ENCODE measurements at regions not wholly inside any gene's neighbourhood (a gene's known extent, or its start where the extent isn't known, plus 50 kb on each side); places are given as distances from the start of the nearest gene placed in this dataset.

DNA sequence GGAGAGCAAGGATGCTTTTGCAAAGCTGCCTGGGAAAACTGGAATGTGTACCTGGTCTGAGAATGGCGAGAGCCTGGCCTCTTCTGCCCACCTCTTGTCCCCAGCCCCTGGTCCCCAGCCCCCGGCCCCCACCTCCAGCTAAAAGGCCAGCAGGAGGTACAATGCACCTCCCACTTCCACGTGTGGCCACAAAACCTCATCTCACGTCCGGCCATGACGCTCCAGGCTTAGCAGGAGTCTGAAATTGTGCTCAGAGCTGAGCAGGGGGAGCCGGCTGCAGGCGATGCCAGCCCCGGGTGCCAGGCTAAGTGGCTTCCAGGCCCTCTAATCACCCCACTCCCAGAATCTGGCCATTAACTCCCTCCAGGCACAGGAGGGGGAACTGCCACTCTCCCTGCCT lies 83.1 kb upstream of the PRR20G start:
- no peak for DNase-seq

DNA sequence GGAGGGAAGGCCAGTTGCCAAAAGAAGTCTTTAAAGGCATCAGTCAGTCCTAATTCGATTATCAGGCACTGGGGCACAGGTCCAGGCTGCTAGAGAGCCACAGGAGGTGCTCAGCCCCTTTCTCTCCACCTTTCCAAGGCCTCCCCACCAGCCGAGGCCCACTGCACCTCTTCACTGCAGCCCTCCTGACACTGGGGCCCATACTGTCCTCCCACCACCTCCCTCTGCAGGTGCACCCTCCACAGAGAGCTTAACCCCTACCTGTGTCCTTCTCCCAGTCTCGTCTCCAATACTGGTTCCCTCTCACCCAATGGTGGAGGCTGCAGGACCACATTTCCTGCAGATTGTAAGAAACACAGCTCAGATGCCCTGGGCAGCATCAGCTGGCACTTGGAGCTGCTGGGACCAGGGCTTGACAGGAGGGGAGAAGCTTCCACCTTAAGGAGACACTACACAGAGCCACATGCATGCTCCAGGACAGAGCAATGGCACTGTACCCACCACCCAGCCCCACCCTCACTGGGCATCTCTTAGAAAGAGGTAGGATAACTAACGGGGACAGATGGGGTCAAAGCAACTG lies 81.6 kb upstream of the PRR20G start:
- DNase-seq: no peak

DNA sequence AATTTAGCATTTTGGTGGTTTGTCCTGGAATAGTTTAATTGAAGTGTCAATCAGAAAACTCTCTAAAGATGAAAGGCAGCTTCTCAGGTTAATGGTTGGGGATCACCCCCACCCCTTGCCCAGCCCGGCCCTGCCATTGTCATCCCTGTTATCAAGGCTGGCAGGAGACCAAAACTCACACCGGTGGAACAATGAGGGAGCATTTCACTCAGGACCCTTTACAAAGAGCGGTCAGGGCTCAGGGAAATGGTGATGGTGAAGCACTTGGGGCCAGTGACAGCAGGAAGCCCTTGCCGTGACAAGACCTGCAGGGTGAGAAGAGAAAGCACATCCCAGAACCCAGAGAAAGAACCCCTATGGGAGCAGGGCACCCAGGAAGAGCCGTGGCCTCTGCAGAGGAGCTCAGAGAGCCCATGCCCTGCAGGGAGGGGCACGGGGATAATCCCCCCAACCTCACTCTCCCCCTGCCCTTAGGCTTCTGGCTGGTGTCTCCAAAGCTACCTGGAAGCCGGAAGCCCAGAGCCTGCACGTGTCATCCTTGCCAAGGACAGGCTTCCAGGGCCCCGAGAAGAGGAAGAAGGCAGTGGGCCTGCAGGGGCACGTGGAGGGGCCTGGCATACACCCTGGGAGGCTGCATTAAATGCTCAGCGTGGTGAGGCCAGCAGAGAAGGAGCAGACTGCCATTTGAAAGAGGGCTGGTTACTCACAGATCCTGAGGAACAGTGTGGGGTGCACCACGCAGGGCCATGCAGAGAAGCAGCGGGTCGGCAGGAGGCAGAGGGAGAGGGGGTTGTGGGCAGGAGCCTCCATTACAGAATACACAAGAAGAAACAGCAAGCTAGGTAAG lies 80.6 kb upstream of the PRR20G start:
- DNase-seq: no peak

DNA sequence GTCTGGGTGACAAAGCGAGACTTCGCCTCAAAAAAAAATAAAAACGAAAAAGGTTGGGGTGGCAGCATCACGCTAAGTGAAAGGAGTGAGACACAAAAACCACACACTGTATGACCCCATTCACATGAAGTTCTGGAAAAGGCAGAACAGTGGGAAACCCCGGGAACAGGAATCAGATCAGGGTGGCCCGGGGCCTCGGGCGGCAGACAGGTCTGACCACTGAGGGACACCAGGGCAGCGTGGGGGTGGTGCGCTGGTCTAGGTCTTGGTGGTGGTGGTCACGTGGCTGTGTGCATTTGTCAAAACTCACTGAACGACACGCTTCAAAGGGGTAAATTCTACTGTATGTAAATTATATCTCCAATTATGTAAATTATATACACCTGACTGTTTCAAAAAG lies 79.7 kb upstream of the PRR20G start:
- no peak for DNase-seq

DNA sequence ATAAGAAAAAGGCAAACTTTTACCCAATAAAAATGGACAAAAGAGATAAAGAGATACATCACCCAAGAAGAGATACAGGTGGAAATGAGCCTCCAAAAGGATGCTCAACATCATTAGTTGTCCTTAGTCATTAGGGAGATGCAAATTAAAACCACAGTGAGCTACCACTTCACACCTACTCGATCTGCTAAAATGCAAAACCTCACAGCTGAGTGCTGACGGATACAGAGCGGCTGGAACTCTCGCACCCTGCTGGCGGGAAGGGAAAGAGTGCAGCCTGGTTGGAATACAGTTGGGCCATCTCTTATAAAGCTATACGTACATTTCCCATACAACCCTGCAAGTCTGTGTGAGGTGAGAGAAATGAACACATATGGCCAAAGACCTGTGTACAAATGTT lies 78.5 kb upstream of the PRR20G start:
- DNase-seq: no peak

DNA sequence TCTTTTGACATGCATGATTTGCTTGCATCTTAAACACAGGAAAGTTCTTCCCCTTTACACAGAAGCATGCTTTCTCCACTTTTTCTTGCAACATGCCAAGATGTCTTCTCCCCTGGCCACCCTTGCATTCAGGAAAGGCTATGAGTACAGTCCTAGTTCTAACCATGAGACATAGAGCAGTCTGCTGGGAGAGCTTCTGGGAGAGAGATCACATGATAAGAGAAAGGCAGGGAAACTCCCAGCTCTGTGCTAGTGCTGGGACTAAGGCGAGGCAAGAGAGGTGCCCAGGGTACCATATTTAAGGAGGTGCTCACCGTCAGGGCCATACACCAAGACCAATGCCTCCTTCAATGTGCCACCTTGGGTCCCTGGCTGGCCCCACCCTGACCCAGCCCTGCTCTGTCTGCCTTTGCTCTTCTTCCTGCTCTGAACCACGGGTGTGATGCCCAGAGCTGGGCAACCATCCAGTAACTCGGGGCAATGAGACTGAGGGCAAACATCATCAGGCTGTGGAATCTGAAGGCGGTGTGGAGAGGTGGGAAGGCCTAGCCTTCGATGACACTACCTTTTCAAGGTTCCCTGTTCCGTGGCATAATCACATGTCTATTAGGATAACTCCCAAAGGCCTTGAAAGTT lies 77.4 kb upstream of the PRR20G start:
- DNase-seq: no peak

DNA sequence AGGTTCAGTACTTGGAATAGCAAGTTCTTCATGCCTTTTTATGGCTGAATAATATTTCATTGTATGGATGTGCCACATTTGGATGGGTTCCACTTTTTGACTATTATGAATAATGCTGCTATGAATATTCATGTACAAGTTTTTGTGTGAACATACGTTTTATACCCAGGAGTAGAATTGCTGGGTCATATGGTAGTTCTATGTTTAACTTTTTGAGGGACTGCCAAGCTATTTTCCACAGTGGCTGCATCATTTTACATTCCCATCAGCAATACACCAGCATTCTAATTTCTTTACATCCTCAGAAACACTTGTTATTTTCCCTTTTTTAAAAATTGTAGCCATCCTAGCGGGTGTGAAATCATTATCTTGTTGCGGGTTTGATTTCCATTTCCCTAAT lies 76.0 kb upstream of the PRR20G start:
- no peak for DNase-seq

DNA sequence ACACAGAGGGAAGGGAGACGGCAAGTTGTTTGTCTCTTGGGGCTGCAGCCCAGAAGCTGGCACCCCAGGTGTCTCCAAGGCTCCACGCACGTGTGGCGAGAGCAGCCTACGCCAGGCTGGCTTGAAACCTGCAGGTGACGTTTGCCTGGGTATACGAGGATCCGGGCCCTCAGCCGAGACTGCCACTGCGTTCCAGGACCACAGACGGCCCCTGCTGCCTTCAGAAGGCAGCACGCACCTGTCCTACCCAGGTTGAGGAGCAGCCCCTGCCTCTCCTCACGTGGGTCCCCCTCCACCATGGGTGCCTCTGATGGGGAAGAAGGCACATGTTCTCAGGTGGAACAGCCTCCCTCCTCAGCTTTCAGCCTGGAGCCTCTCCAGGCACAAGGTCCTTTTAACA lies 75.3 kb upstream of the PRR20G start:
- DNase-seq: no peak

DNA sequence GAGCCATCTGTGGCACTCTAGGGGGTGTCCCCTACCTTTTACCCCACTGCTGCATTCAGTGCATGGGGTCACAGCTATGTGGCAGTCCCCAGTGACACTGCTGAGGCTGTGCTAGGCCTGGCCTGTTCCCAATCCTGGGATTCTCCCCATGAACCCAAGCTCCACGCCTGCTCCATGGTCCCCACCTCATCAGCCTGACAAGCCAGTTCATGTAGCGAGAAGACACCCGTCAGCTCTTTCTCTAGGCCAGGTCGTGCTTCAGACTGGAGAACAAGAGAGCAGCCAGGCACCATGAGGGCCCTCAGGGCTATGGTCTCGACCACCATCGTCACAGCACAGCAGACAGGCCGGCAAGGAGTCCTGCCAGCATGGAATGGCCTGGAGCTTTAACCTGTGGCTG lies 72.8 kb upstream of the PRR20G start:
- no peak for DNase-seq

DNA sequence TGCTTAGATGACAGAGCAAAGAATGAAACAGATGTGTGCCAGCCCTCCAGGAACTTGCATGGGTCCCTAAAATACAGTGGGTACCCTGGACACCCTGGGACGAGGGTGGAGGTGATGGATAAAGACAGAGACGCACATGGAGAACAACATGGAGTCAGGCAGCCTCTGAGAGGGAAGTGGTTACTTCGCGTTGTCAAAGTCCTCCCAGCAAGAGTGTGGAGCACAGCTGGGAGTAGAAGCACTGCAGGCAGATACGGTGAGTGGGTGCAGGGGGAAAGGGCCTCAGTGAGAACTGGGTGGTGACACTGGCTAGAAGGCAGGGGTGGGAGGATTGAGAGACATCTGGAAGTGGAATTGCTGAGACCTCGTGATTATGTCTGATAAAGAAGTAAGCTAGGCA lies 70.8 kb upstream of the PRR20G start:
- DNase-seq: no peak

DNA sequence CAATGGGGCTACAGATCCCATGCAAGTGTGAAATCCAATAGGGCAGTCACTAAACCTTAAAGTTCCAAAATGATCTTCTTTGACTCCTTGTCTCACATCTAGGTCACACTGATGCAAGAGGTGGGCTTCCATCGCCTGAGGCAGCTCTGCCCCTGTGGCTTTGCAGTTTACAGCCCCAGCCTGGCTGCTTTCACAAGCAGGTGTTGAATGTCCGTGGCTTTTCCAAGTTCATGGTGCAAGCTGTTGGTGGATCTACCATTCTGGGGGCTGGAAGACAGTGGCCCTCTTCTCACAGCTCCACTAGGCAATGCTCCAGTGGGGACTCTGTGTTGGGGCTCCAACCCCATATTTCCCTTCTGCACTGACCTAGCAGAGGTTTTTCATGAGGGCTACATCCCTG lies 68.5 kb upstream of the PRR20G start:
- DNase-seq: no peak

DNA sequence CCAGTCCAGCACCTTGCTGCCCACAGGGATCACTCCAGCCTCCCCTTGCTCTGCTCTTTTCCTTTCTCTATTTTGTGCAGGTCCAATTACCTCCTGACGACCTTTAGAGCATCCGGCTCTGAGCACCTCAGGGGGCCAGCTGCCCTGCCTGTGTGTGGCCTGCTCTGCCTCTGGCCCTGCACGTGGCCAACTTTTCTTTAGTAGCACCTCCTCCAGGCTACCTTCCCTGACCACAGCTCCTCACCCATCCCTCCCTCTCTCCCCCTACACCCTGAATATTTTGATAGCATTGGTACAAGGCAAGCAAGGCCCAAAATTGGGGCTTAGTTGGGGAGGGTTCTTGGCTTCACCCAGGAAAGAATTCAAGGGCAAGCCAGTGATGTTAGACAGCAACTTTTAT lies 66.9 kb upstream of the PRR20G start:
- no peak for DNase-seq

DNA sequence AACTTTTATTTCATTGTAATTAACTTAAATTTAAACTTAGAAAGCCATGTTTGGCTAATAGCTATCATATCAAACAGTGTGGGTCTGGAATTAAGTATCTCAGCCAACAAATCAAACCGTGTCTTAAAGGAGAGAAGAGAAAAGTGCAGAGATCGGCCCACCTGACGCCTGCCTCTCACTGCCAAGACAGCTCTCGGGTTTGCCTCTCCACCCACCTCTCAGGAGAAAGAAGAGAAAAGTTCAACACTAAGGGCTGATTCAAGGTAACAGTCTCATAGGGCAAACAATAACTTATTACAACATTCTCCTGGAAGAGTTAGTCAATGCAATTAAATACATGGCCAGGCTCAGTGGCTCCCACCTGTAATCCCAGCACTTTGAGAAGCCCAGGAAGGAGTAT lies 64.8 kb upstream of the PRR20G start:
- no peak for DNase-seq

DNA sequence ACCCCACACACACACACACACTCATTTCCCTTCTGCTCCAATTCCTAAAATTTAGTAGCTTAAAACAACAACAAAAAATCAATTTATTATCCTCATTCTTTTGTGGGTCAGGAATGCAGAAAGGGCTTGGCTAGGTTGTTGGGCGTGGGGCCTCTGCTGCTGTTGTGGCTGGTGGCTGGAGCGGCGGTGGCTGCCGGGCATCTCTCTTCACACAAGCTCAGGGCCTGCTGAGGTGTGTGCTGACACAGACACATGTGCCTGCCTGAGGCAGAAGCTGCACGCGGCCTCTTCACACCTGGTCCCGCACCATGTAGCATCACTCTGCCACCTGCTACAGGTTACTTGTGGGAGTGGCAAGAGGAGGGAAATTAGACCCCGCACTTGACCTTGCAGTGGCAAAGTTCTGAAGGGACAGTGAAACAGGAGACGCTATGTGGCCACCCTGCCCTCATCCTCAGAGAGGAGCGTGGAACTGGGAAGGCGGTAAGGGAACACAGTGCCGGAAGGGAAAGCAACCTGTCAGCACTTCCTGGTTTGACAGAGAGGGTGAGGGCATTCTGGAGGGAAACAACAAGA lies 64.0 kb upstream of the PRR20G start:
- DNase-seq: no peak

DNA sequence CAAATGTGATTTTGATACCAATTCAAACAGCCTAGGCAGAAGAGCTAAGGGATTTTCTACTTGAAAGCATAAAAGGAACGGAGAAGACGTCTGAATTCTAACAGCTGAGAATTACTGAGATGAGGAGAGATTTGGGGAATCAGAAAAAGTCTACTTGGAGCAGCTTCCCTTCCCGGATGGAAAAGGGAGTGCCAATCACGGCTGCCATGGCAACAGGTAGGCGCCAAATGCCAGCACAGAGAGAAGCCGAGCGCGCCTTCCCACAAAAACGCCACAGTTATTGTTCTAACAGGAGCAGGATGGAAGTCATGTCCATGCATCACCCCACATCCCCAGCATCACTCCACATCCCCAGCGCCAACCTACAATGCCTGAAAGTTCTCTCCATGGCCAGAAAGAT lies 63.5 kb upstream of the PRR20G start:
- no peak for DNase-seq

DNA sequence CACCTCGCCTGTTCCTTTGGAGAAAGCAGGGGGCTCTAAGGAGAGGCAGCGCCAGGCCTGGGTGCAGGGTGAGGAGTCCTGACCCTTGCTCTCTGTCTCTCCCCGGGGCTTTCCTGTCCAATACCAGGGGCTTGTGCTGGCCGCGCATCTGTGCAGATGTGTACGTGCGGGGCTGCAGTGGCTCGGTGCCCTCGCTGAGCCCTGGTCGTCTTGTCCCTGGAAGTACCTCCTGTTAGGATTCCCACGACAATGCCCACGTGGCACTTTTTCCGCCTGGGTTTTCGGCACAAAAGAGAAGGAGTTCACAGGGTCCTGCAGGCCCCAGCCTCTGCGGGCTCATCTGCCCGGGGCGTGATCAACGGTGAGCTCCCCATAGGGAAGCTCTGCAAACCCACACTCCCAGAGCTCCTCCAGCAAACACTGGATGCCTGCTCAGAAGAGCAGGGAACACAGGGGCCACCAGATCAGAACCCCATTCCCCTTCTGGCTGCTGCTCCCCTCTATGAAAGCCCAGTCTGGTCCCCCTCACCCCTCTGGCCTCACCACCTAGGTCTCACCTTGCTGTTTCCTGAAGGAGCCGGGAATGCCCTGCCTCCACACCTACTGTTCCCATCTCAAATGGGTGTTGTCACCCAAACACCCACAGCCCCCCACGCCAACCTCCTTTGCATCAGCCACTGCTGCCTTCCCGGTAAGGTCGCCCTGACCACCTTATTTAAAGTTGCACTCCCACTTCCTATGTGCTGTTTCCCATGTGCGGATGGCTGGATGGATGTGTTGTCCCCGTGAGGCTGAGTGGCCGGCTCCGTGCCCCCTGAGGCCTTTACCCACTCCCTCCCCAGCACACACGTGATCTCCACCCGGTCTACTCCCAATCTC lies 62.6 kb upstream of the PRR20G start:
- no peak for DNase-seq

DNA sequence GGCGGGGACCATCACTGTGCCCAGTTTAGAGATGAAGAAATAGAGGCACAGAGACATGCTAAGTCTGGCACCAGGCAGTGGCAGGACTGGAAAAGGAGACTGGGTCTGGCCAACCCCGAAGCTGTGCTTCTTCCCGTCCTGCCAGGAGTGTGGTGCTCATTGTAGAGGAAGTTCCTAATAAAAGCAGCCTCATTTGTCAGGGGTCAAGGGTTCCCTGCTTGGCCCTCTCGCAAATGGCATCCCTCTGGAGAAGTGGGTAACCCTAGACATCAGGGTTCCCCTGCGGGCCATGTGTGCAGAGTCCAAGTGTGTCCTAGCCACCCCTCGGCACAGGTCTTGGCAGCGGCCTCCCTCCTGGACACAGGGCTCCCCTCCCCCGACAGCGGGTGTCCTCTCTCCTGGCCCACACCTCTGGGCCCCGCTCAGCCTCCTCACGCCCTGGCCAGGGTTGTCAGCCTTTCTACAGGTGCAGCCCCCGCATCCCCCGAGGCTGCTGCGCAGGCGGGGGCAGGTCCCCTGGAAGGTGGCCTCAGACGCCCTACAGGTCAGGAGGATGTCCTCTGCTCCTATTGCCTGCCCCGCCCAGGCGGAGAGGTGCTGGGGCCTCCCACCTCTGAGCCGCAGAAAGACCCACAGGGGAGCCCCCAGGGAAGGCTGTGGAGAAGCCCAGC lies 61.8 kb upstream of the PRR20G start:
- no peak for DNase-seq

DNA sequence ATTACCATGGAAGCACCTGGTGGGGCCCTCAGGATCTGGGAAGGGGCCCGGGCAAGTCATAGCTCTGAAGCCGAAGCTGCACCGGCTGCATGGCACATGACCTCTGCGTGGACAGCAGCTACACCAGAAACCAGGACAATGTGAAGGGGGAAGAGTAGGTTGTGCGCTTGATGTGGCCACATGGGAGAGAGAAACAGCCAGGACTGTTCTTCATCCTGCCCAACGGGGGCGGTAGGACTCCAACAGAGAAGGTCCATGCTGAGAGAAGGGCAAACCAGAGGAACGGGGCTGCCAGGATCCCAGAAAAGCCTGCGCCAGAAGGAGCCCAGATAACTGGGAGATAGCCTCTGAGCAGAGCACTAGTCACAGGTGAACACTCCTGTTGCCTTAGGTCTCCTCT lies 54.9 kb upstream of the PRR20G start:
- DNase-seq: no peak

DNA sequence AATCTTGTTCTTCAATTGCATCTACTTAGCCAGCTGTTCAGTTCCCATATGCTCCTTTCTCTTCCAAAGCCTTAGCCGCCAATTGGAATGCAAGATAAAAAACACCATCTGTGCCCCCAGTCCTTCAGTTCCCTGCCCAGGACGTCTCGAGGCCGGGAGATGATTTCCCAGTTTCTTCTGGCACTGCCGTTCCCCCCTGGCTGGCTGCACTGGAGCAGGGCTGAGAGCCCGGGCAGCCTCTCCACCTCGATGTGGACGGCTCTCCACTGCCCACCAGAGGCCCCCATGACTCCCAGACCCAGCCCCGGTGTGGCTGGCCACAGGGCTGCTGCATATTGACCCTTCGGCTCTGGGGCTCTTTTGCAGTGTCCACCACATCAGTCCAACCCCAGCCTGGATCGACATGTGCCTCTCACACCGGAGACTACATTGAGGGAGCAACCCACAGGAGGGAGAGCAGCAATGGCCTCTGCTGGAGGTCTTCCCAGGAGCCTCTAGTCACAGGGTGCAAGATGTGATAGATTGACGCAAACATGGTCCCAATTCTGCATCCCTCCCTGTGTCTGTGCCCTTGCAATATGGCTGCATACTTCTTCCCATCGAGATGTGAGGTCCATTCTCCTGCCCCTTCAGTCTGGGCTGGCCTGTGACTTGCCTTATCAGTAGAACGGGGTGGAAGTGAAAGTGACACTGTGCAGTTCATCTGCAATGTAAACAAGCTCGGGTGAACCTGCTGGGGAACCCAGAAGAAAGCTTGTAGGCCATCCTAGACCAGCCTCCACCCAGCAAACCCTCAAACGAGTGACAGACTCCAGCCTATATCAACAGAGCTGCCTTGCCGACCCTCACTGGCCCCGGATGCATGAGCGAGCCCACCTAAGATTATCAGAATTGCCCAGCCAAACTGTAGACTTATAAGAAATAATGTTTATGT lies 52.3 kb upstream of the PRR20G start:
- no peak for DNase-seq

DNA sequence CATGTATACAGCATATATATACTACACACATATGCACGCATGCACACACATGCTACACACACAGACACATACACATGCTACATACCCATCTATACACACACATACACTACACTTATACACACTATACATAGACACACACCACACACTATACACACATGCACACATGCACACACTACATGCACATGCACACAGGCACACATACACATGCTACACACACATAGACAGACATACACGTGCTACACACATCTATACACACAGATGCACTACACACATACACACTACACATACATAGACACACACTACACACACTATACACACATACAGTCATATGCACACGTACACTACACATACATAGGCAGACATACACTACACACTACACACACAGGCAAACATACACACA lies 51.2 kb upstream of the PRR20G start:
- DNase-seq: no peak

DNA sequence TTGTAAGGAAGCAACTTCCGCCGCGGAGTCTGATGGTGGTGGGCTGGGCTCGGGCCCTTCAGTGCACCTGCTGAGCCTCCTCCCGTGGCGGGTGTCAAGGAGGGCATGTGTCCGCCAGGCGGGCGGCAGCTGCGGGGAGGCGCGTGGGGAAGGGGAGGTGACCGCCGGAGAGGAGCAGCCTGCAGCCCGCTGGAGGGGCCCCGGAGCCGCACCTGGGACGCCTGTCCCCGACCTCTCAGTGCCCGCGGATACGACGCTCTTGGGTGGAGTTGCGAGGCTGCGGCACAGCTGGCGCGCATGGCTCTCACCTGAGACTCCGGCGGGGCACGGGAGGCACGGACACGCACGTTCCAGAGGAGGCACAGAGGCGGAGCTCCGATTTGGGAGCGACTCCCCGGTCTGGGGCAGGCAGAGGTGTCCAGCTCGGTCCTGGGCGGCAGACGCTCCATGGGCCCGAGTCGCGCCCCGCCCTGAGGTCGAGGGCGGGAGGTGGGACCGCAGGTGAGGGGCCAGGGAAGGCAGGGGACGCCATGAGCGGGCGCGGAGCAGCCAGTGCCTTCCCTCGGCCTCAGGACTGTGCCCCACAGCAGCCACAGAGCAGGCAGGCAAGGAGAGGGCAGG lies 50.2 kb upstream of the PRR20G start:
- no peak for DNase-seq
